Smooth muscle cell (in vitro differentiated cells): ENCODE measurements at regions not wholly inside any gene's neighbourhood (a gene's known extent, or its start where the extent isn't known, plus 50 kb on each side); places are given as distances from the start of the nearest gene placed in this dataset.

ENCODE experiments used
- DNase-seq: peaks from one replicate; lab custom pipeline; 2025; ENCODE audit not compliant: unreplicated experiment; lab: John Stamatoyannopoulos, UW
- H2AFZ ChIP-seq: fragments of 200-600 bp; sonication (generic); 2 replicates; pipeline ENCODE4 v1.6.0; 2016; ENCODE audit warnings: antibody characterized with exemption, low read depth, mild to moderate bottlenecking
- H3F3A ChIP-seq: fragments of 200-600 bp; sonication (generic); 2 replicates; pipeline ENCODE4 v1.6.0; 2017; ENCODE audit warnings: antibody characterized with exemption, low read depth
- H3K27ac ChIP-seq: fragments of 200-600 bp; sonication (generic); 2 replicates; pipeline ENCODE4 v1.5.1; 2016; ENCODE audit warnings: low read depth, mild to moderate bottlenecking
- H3K27me3 ChIP-seq: fragments of 200-600 bp; sonication (generic); 2 replicates; pipeline ENCODE4 v1.6.1; 2016; ENCODE audit warnings: low read depth, mild to moderate bottlenecking
- H3K36me3 ChIP-seq: fragments of 200-600 bp; sonication (generic); 2 replicates; pipeline ENCODE4 v1.5.1; 2016; ENCODE audit warnings: low read depth
- H3K4me1 ChIP-seq: fragments of 200-600 bp; sonication (generic); 2 replicates; pipeline ENCODE4 v1.5.1; 2016; ENCODE audit warnings: low read depth
- H3K4me2 ChIP-seq: fragments of 200-600 bp; sonication (generic); 2 replicates; pipeline ENCODE4 v1.6.0; 2016; ENCODE audit warnings: mild to moderate bottlenecking
- H3K4me3 ChIP-seq: fragments of 200-600 bp; sonication (generic); 2 replicates; pipeline ENCODE4 v1.5.1; 2016; ENCODE audit warnings: mild to moderate bottlenecking
- H3K79me2 ChIP-seq: fragments of 200-600 bp; sonication (generic); 2 replicates; pipeline ENCODE4 v1.6.0; 2016; ENCODE audit warnings: low read depth, mild to moderate bottlenecking
- H3K9ac ChIP-seq: fragments of 200-600 bp; sonication (generic); 2 replicates; pipeline ENCODE4 v1.6.0; 2016; ENCODE audit warnings: low read depth
- H3K9me3 ChIP-seq: fragments of 200-600 bp; sonication (generic); replicated peaks from 2 replicates; pipeline ENCODE4 v1.5.1; 2016; ENCODE audit warnings: low read depth
- H4K20me1 ChIP-seq: fragments of 200-600 bp; sonication (generic); 2 replicates; pipeline ENCODE4 v1.6.0; 2016; ENCODE audit warnings: low read depth
- WGBS: methylation state at CpG from one replicate; pipeline ENCODE4 v1.1.7; 2016; ENCODE audit warnings: low lambda C conversion rate; 5-methylcytosine and 5-hydroxymethylcytosine counted together
- TF ChIP-seq, protein P1 (sequence below): fragments of 200-600 bp; sonication (generic); IDR thresholded peaks from 2 replicates; pipeline ENCODE4 v1.5.1; 2017; ENCODE audit warnings: borderline replicate concordance, mild to moderate bottlenecking, antibody characterized with exemption; ENCODE audit not compliant: insufficient read depth, poor library complexity, severe bottlenecking

DNA sequence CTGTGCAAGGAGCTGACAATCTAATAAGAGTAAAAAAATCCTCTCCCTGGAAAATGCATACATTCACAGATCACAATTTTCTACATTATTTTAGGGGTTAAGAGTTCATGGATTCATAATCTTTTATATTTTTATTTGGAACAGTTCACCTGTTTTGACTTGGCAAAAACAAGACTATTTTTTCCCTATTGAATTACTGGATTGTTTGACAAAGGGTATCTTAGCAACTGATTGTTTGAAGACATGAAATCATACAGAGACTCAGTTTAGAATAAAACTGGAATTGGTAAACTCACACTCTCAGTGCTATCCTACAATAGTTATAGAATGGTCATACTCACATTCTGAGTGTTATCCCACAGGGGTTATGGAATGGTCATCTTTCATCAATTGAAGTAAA, 358.2 kb upstream of the PTGER4 start:
- no peaks in the 10 kb centered on the region for H3K36me3 ChIP-seq
- H3K4me2 ChIP-seq = no peak overlapping the region
- no peak overlapping the region for H2AFZ ChIP-seq
- no peaks in the 10 kb centered on the region for H3K27me3 ChIP-seq
- no peaks in the 10 kb centered on the region for H3K9me3 ChIP-seq
- H3K4me3 ChIP-seq = no peak overlapping the region
- no peaks in the 10 kb centered on the region for H3K4me1 ChIP-seq
- H3K9ac ChIP-seq = no peak overlapping the region
- no peak overlapping the region for H3K27ac ChIP-seq
- DNase-seq = no peak
- H4K20me1 ChIP-seq = no peaks in the 10 kb centered on the region
- no peaks in the 10 kb centered on the region for H3K79me2 ChIP-seq
- TF ChIP-seq, protein P1, sequence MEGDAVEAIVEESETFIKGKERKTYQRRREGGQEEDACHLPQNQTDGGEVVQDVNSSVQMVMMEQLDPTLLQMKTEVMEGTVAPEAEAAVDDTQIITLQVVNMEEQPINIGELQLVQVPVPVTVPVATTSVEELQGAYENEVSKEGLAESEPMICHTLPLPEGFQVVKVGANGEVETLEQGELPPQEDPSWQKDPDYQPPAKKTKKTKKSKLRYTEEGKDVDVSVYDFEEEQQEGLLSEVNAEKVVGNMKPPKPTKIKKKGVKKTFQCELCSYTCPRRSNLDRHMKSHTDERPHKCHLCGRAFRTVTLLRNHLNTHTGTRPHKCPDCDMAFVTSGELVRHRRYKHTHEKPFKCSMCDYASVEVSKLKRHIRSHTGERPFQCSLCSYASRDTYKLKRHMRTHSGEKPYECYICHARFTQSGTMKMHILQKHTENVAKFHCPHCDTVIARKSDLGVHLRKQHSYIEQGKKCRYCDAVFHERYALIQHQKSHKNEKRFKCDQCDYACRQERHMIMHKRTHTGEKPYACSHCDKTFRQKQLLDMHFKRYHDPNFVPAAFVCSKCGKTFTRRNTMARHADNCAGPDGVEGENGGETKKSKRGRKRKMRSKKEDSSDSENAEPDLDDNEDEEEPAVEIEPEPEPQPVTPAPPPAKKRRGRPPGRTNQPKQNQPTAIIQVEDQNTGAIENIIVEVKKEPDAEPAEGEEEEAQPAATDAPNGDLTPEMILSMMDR = no peak
- no peaks in the 10 kb centered on the region for H3F3A ChIP-seq

DNA sequence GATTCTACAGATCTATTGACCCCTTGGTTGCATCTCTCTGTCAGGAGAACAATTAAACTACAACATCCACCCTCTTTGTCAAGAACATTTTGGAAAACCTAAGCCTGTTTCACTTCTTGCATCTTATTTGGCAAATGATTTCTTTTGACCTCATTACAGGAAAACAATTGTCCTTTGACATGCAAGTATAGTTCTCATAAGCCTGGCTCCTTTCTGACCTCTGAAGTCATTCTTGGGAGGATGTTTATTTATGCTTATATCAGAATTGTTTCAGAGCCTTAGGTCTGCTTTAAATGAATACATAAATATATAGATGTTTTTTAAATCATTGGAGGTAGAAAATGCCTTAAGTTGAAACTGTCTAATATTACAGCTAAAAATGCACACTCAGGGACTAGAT, 361.3 kb upstream of the PTGER4 start:
- Histone ChIP-seq H2AFZ (no peak overlapping the region), H3F3A (no peaks in the 10 kb centered on the region), H3K9me3 (no peaks in the 10 kb centered on the region), H4K20me1 (no peaks in the 10 kb centered on the region), H3K4me1 (no peaks in the 10 kb centered on the region), H3K9ac (no peak overlapping the region), H3K79me2 (no peaks in the 10 kb centered on the region), H3K27ac (no peak overlapping the region), H3K36me3 (no peaks in the 10 kb centered on the region), H3K4me3 (no peak overlapping the region), H3K27me3 (no peaks in the 10 kb centered on the region), H3K4me2 (no peak overlapping the region)
- TF ChIP-seq, protein P1 = no peak
- DNase-seq = no peak

DNA sequence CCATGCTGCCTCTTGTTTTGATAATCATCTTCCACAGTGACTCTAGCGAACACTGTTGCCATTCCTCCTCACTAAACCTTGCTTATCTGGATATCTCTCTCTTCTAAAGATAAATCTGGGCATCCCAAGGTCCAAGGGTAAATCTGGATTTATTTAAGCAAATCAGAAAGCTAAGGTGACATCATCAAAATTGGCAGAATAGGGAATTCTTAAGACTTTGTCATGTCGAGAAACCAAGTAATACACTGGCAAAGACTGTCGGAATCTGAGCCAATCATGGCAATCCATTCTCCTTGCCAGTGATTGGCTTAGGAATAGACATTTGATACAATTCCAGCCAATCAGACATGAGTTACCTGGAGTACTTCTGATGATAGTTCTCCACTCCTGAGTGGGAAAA, 362.7 kb upstream of the PTGER4 start:
- 90% methylated on average over 3 of the region's 3 CpGs for WGBS
- no peaks in the 10 kb centered on the region for H3K27me3 ChIP-seq
- no peak overlapping the region for H3K4me2 ChIP-seq
- no peaks in the 10 kb centered on the region for H3K79me2 ChIP-seq
- H4K20me1 ChIP-seq = no peaks in the 10 kb centered on the region
- H3K9ac ChIP-seq = no peak overlapping the region
- TF ChIP-seq, protein P1 = no peak
- H3K4me3 ChIP-seq = no peak overlapping the region
- no peaks in the 10 kb centered on the region for H3K36me3 ChIP-seq
- no peak overlapping the region for H3K27ac ChIP-seq
- H3F3A ChIP-seq = no peaks in the 10 kb centered on the region
- H3K4me1 ChIP-seq = no peaks in the 10 kb centered on the region
- no peaks in the 10 kb centered on the region for H3K9me3 ChIP-seq
- H2AFZ ChIP-seq = no peak overlapping the region
- no peak for DNase-seq

DNA sequence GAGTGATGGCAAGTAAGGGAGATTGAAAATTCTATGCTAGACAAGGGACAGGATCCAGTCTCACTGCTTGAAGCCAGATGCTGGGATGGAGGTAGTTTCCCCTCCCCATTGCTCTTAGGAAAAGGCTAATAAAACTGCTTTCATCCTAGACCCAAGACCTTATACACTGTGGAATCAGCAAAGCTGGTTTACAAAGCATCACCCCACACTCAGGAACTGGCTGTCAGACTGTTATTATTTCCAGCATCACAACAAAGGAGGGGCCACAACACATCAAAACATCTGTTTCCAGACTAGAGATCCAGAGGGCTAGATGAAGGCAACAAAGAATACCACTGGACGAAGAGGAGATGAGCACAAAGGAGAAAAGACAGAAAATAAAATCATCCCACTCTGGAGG, 364.6 kb upstream of the PTGER4 start:
- Histone ChIP-seq H3K4me1 (no peaks in the 10 kb centered on the region), H3K36me3 (no peaks in the 10 kb centered on the region), H3K27ac (no peak overlapping the region), H4K20me1 (no peaks in the 10 kb centered on the region), H3K27me3 (no peaks in the 10 kb centered on the region), H3K9me3 (no peaks in the 10 kb centered on the region), H3K4me2 (no peak overlapping the region), H3K4me3 (no peak overlapping the region), H3K9ac (no peak overlapping the region), H3F3A (no peaks in the 10 kb centered on the region), H3K79me2 (no peaks in the 10 kb centered on the region), H2AFZ (no peak overlapping the region)
- no peak for DNase-seq
- 67% methylated on average over 1 of the region's 1 CpG for WGBS
- TF ChIP-seq, protein P1 = no peak
